NCI-H460 (cell line): ENCODE measurements at regions not wholly inside any gene's neighbourhood (a gene's known extent, or its start where the extent isn't known, plus 50 kb on each side); places are given as distances from the start of the nearest gene placed in this dataset.
"Not testable (repeated sequence)": the region's sequence is repeated elsewhere in the genome, so short reads cannot be mapped to it uniquely, and the experiment has no call there.

Source experiments
- DNase-seq: peaks from one replicate; pipeline ENCODE4 v3.0.0-alpha.2; 2016; ENCODE audit warnings: low read depth; ENCODE audit errors: extremely low read depth

- DNase-seq, result no peak
These were observed 160.1 kb downstream of the SPRY2 start for GRCh38 chr13:80180740-80181355.

- DNase-seq, result no peak
These were observed 163.6 kb downstream of the SPRY2 start for GRCh38 chr13:80177327-80177726.

GRCh38 chr13:80173224-80173623 is 167.7 kb downstream of the SPRY2 start:
- DNase-seq, result no peak

- DNase-seq, result no peak
These were observed 169.8 kb downstream of the SPRY2 start for GRCh38 chr13:80171096-80171495.

GRCh38 chr13:80168089-80168850 is 172.7 kb downstream of the SPRY2 start:
- DNase-seq, result no peak

GRCh38 chr13:80166352-80166751 is 174.6 kb downstream of the SPRY2 start:
- no peak for DNase-seq

GRCh38 chr13:80164462-80164861 is 176.5 kb downstream of the SPRY2 start:
- DNase-seq, result no peak

GRCh38 chr13:80161896-80162295 is 179.0 kb downstream of the SPRY2 start:
- no peak for DNase-seq

- DNase-seq, result no peak
These were observed 179.7 kb downstream of the SPRY2 start for GRCh38 chr13:80161219-80161618.

GRCh38 chr13:80160110-80160509 is 180.8 kb downstream of the SPRY2 start:
- DNase-seq, result no peak

- no peak for DNase-seq
These were observed 183.5 kb downstream of the SPRY2 start for GRCh38 chr13:80157261-80157932.

GRCh38 chr13:80152142-80152541 is 188.8 kb downstream of the SPRY2 start:
- not testable (repeated sequence) for DNase-seq

- no peak for DNase-seq
These were observed 189.9 kb downstream of the SPRY2 start for GRCh38 chr13:80151016-80151415.

GRCh38 chr13:80149736-80150135 is 191.2 kb downstream of the SPRY2 start:
- no peak for DNase-seq

- DNase-seq, result no peak
These were observed 195.7 kb downstream of the SPRY2 start for GRCh38 chr13:80145171-80145690.

- DNase-seq, result no peak
These were observed 196.4 kb downstream of the SPRY2 start for GRCh38 chr13:80144493-80144892.

GRCh38 chr13:80141123-80141849 is 199.6 kb downstream of the SPRY2 start:
- no peak for DNase-seq

GRCh38 chr13:80140685-80141084 is 200.2 kb downstream of the SPRY2 start:
- no peak for DNase-seq

GRCh38 chr13:80139196-80139595 is 201.7 kb downstream of the SPRY2 start:
- no peak for DNase-seq

GRCh38 chr13:80137994-80138393 is 202.9 kb downstream of the SPRY2 start:
- no peak for DNase-seq

- no peak for DNase-seq
These were observed 206.6 kb downstream of the SPRY2 start for GRCh38 chr13:80134346-80134745.
